HG03460 (cell line): ENCODE measurements at regions not wholly inside any gene's neighbourhood (a gene's known extent, or its start where the extent isn't known, plus 50 kb on each side); places are given as distances from the start of the nearest gene placed in this dataset.
"Not testable (repeated sequence)": the region's sequence is repeated elsewhere in the genome, so short reads cannot be mapped to it uniquely, and the experiment has no call there.

ENCODE experiments used
- ATAC-seq: cut with Tn5 transposase; IDR thresholded peaks from one replicate; pipeline ENCODE4 v1.9.1; 2021; ENCODE audit not compliant: unreplicated experiment

DNA sequence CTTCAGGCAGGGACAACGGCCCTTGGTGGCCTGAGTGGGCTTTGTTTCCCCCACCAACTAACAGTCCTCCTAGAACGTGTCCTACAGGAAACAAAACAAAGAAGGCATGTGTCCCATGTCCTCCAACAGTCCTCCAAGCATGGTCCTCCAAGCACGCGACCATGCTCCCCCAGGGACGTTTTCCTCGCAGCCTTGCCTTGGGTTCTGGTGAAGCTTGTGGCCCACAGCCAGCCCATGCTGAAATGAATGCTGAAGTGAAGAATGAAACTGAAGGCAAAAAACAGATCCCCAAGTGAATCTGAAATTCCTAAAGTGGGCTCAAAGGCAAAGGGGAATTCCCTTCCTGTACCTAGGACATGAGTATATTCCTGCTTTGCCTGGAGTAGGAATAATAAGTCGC is 176.6 kb downstream of the JCAD start:
- ATAC-seq: no peak

DNA sequence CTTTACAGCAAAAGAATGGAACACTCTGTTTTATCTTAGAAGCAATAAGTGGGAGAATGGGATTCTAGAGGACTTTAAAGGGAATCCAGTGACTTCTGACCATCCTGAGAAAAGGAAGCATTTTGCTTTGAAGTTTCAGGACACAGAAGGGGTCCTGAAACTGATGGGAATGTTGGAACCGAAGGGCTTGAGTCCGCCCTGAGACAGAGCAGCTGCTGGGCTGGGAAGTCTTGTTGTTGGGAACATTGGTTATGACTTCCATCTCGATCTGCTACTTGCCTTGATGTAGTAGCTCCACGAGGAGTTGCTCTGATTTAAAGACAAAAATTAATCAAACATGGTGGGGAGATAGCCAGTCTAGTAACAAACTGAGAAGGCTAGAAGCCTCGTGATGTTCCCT is 177.6 kb downstream of the JCAD start:
- no peak for ATAC-seq

DNA sequence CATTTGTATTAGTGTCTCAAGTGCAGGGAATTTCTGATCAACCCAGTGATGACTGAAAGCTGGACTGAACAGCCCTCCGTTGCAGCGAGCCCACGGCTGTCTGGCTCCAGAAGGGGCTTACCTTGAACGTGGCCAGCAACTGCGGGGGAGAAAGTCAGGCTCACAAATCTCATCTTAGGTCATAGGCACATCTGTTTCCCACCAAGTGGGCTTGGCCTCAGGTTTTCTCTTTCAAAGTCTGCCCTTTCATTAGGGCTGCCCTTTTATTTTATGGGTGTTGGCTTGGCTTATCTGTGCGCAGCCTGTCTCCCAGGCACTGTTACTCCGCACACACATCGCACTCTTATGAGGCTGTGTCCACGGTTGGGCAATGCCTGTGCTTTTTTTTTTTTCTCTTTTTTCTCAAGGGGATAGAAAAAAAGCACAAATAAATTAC is 178.0 kb downstream of the JCAD start:
- no peak for ATAC-seq

DNA sequence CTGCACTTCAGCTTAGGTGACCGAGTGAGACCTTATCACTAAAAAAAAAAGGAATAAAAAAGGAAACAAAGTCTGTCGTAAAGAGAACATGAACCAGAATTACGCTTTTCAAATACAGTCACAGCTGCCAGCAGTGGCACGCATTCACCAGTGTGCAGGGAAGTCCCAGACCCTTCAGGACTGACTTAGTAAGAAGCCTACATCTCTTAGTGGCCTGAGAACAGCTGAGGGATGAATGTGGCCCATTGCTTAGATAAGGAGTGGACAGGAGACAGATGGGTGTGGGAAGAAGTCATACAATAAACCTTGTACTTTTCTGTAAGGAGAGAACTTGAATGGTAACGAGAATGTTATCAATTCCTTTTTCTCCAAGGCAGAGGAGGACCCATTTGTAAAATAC is 178.5 kb downstream of the JCAD start:
- no peak for ATAC-seq

DNA sequence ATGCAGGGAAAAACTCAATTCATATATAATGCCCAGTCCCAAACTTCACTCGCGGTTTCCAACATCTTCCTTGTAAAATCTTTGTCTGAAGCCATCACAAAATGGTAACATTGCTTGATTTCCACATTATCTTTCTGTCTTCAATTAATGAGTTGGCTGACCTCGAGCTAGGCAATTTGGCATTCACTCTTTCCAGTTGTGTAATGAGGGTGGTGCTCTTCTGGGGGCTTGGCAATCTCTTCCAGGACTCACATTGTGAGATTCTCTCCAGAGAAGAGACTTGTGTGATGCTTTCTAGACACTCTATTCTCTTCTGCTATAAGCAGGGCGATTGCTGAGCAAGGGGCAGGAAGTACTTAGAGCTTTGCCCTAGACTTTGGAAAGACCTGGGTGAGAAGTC is 179.5 kb downstream of the JCAD start:
- ATAC-seq: no peak

DNA sequence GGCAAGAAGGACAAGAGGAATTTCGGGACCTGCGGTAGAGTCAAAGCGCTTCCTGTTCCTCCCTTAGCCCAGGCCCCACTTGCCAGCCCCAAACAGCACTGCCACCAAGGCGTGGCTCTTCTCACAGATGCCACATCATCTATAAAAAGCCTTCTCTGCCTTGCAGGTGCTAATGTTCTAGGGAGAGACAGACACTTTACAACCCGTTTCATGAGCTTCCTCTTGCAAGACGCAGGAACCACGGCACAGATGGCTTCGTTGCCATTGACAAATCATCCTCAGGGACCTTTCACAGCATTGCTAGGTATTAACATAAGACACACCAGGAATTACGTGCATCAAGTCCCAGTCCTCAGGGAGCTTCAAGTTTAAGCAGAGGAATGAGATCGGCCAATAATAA is 180.9 kb downstream of the JCAD start:
- no peak for ATAC-seq

DNA sequence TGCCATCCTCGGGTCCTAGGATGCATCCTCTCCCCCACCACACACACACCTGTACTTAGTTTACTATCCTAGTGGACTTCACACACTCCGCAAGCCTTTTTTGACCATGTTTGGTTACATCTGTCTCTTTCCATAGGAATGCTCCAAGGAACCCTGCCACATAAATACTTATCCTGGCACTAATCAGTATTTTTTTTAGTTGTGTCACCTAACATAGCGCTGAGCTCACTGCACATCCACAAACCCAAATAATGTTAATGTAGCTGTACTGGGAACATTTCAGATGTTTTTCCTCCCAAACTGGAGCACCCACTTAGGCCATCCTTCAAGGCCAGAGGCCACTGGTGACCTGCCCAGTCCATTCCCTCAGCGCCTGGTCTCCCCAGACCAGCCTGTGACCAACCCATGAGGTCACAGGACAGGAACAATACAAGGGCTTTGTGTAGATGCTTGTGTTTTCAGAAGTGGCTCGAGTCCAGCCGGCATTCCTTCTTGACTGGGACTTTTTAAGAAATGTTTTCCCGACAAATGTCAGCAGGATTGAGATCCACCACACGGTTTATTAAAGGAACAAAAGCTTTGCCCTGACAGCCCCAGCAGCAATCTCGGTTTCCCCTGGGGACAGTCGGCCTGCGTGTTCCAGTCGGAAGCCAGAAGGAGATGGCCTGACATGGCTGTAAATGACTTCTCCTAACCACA is 181.4 kb downstream of the JCAD start:
- no peak for ATAC-seq

DNA sequence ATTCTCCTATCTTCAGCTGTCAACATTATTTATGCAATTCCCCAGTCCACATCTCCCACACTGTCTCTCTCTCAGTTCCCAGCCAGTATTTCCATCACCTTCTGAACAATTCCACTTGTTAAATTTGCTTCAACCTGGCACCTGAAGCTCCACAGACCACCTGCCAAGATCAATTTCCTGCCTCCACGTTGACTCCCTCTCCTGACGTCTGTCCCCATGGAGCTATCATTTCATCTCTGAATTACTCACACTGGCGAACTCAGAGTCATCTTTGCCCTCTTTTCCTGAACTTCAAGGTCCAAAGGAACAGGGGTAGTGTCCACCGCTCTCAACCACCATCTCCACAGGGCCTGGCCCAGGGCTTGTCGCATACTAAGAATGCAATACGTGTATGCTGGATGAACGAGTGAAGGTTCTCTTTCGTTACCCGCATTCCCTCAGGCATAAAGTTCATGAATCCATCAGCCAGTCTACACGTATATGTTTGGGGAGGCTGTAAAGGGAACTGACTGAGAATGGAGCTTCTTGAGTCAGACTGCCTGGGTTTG is 183.3 kb downstream of the JCAD start:
- ATAC-seq: no peak

DNA sequence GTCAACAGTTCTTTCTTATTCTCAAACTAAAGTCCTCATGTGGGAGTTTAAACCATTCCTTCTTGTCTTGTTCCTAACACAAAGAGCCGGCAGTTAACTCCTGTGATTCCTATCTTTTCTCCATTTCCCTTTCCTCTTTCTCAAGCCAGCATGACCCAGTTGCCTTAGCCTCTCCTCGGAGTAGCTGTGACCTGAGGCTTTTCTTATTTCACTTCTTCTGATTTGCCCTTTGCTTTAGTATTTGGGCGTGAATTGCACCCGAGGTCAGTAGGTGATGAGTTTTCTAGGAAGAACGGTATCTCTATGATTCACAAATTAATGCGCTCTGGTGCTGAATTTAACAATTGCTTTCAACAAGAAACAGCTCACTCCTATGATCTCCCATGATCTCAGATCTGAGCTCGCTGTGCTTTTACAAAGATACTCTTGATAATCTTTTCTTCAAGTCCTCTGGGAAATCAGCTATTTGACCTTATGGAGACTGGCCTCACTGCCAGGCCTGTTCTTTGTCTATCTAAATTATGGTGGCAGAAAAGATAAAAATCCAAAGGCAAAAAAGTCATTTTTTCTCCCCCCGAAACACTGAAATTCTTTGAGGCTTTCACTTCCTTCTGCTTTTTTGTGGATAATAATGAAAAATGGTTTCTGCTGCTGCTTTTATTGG is 184.6 kb downstream of the JCAD start:
- ATAC-seq: no peak

DNA sequence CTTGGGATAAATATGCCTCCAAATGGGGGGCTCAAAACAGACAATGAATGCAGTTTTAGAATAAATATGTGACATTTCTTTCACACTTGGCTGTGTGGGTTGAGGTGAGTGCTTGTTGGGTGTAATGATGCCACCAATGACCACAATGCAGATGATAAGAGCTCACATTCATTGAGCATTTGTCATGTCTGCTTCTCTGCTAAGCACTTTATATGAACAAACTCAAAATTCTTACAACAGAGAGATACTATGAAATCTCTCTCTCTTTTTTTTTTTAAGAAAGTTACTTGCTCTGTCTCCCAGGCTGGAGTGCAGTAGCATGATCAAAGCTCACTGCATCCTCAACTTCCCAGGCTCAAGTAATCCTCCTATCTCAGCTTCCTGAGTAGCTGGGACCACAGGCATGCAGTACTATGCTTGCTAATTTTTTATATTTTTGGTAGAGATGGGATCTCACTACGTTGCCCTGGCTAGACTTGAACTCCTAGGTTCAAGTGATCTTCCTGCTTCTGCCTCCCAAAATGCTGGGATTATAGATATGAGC is 185.4 kb downstream of the JCAD start:
- no peak for ATAC-seq

DNA sequence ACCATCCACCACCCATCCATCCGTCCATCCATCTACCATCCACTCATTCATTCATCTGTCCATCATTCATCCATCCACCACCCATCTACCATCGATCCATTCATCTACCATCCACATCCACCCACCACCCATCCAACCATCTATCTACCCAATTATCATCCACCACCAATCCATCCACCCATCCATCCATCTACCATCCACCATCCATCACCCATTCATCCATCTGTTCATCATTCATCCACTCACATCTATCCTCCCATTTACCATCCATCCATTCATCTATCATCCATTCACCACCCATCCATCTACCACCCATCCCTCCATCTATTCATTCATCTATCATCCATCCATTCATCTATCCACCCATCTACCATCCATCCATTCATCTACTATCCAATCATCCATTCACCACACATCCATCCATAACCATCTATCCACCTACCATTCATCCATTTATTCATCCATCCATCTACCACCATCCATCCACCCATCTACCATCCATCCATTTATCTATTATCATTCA is 188.8 kb downstream of the JCAD start:
- ATAC-seq: no peak

DNA sequence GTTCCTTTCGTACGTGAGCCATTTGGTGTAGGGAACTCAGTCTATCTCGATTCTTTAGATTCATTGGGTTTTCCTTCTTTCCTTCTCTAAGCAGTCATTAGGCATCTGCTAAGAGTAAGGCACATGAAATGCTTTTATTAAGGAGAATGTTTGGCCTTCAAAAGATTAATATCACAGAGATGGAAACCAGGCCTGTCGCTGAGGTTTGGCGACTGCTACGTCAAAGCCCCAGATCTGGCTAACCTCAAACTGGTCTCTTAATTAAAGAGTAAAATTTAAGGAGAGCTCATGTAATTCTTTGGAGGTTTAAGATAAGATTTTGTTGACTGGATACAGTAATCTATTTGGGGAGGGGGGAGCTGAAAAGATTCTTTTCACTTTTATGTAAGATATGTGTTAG is 189.8 kb downstream of the JCAD start:
- no peak for ATAC-seq

DNA sequence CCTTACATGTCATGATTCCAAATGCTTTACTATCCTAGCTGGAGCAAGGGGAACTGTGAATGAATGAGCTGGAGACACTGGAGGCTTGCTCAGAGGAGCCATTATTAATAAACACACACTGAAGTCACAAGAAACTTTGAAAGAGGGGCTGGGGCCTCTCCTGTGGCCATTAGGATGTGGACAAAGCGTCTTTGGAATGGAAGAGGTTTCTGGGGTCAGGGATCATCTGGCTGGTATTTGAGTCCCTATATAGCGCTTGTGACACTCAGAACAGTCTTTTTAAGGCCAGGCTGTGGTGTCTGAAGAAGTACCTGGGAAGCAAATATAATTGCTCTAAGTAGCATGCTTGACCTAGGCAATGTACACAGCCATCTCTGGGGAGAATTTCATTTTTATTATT is 193.0 kb downstream of the JCAD start:
- ATAC-seq: no peak

DNA sequence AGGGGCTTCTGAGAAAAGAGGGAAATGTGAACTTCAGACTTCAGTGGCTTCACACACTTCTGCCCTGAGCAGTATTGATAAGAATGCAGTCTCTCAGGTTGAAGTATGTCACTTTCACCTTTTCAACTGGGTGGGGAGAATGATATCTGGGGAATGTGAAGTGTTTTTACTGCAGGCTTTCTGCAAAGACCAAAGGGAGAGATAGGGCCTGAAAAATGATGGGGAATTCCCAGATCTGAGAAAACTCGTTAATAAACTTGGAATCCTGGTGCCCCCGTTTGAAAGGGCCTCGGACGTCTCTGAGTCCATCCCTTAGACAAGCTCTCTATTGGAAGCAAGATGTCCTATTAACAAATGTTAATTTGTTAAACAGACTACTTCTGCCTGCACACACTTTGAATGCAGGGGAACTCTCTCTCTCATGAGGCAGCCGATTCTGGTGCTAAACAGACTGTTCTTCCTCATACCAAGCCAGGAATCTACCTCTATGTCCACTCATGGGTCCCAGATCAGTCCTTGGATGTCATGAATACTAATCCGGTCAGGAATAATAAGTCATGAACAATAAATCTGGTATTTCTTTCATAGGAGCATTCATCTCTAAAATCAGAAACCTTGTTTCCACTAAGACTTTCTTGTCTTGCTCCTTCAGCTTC is 193.6 kb downstream of the JCAD start:
- ATAC-seq: no peak

DNA sequence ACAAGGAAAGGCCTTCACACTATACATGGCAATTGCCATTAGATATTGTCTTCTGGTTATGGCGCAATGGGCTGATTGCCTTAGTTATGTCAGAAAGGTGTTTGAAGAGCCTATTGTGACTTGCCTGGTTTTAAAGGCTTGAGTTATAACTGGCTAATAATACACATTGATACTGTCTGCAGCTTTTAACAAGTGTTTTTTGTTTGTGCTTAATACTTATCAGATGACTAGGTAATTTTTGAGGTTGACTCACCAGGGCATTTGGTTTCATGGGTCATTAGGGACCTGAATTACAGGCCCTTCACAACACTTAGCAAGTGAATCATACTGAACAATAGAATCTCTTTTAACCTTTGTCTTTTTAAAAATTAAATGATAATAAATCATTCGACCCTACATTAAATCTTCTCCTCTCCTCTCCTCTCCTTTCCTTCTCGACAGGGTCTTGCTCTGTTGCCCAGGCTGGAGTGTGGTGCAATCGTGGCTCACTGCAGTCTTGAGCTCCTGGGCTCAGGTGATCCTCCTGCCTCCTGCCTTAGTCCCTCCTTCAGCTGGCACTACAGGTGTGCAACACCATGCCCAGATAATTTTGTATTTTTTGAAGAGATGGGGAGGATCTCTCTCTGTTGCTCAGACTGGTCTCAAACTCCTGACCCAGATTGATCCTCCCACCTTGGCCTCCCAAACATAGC is 196.3 kb downstream of the JCAD start:
- ATAC-seq: no peak

DNA sequence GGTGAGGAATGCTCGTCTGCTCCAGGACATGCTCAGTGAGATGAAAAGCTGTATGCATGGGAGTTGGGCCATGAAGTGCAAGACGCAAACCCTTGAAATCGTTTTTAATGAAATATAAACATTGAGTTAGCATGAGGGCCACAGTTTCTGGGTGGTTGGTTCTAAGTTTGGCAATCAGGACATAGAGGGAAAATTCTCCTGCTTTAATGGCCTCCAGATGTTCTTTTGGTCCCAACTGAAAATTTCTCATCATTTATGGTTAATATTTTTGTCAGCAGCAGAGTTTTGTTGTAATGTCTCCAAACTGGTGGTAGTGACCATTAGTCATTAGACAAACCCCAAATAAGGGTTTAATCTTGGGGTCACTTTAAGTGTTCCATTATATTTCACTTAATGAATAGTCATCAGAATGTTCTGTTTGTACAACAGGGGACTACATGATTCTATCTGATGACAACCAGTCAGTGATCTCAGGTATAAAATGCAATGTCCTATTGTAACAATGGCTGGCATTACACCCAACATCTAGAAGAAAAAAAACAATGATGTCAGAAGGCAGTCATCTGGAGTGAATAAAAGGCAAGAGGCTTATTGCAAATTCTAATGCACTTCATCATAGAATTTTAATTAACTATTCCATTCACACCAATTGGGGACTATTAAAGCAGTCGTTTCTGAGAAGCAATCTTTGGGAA is 197.4 kb downstream of the JCAD start:
- ATAC-seq: no peak

DNA sequence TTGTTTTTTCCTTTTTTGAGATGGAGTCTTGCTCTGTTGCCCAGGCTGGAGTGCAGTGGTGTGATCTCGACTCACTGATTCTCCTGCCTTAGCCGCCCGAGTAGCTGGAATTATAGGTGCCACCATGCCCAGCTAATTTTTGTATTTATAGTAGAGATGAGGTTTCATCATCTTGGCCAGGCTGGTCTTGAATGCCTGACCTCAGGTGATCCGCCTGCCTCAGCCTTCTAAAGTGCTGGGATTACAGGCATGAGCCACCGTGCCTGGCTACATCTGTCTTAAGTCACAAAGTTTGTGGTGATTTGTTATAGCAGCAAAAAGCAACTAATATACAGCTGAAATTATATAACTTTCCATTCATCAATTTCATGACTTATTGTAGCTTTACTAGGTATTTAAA is 198.2 kb downstream of the JCAD start:
- ATAC-seq: not testable (repeated sequence)

DNA sequence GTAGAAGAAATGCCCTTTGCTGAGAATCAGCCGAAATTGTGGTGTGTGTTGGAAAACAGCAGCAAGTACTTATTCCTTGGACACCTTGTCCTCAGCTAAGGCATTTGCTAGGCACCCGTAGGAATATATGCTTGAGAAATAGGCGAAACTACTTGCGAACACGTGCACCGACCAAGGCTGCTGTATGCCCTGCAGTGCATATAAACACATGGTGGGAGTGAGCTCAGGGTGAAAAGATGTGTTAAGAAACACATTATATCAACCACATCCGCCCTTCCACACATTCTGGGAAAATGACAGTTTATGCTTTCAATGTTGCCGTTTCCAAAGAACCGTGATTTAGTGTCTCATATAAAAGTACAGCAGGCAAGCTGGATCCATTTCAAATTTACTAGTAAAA is 199.2 kb downstream of the JCAD start:
- no peak for ATAC-seq

DNA sequence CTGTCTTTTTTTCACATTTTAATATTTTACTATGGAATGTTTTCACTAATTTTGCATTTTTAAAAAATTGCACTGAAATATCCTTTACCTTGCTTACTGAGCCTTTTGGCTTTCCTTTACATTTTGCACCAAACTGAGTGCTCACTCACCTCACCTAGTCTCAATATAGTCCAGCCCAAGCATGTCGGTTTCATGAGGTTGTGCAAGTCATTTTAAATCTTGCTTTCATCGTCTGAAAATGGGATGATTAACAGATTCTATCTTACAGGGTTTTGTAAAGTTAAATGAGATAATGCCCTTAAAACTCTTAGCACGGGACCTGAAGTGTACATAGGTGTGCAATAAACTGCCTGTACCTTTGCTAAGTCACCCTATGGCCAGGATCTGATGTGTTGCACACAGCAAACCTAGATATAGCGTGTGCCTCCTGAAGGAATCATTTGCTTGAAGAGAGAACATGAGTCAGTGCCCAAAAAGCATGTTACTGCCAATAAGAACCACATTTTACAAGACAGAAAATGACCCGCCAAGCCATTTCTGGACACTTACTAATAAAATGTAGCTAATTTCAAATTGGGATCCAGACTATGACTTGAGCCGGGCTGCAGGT is 199.8 kb downstream of the JCAD start:
- no peak for ATAC-seq

DNA sequence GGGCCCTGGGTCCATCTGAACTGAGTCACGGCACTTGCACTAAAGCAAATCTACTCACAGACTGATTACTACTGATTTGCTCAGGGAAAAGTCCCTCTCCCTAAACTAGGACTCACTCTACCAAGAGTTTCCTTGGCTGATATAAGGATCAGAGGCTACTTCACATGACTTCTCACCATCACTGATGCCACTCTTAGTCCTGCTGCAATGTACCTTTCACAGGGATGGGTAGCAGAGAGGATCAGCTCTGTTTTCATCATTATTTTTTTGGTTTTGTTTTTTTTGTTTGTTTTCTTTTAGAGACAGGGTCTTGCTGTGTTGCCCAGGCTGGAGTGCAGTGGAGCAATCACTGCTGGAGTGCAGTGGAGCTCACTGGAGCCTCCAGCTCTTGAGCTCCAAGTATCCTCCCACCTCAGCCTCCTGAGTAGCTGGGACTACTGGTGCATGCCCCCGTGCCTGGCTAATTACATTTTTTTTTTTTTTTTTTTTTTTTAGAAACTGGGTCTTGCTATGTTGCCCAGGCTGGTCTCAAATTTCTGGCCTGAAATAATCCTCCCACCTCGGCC is 200.6 kb downstream of the JCAD start:
- no peak for ATAC-seq
